SK-N-SH (cell line): ENCODE measurements at regions not wholly inside any gene's neighbourhood (a gene's known extent, or its start where the extent isn't known, plus 50 kb on each side); places are given as distances from the start of the nearest gene placed in this dataset.

Experiments
- CTCF ChIA-PET: fragments of 300-600, 350-600 bp; formaldehyde crosslinking; extraction: SDS; loops from one replicate; lab custom pipeline; 2021; lab: Yijun Ruan, JAX
- POLR2A ChIA-PET: fragments of 350-600 bp; sonication (Branson Sonifier 250); formaldehyde crosslinking; extraction: SDS; loops from one replicate; lab custom pipeline; 2020; ENCODE audit warnings: antibody characterized with exemption, inconsistent platforms; lab: Yijun Ruan, JAX
- DNase-seq: peaks from one replicate; pipeline ENCODE4 v3.0.0; 2012
- H2AFZ ChIP-seq: fragments of 200-600 bp; sonication (generic); 2 replicates; pipeline ENCODE4 v1.8.1; 2016; ENCODE audit warnings: antibody characterized with exemption, mild to moderate bottlenecking, low read depth
- H3F3A ChIP-seq: fragments of 200-600 bp; sonication (generic); replicated peaks from 2 replicates; pipeline ENCODE3; 2016; ENCODE audit warnings: antibody characterized with exemption, mild to moderate bottlenecking; ENCODE audit not compliant: insufficient read depth
- H3K27ac ChIP-seq, 2 experiments: fragments of 200-500 bp in 1 of 2; fragments of 200-600 bp in 1 of 2; sonication (Bioruptor generic) in 1 of 2; sonication (generic), shearing (Covaris generic) in 1 of 2; 2 replicates each; pipeline versions ENCODE4 v1.5.1 to v1.6.1; 2014 to 2016; ENCODE audit warnings: low read depth in 2 of 2, inconsistent platforms in 1 of 2, low read length in 1 of 2, mild to moderate bottlenecking in 1 of 2, mixed read lengths in 1 of 2
- H3K27me3 ChIP-seq: fragments of 200-600 bp; sonication (generic), shearing (Covaris generic); 2 replicates; pipeline ENCODE4 v1.6.1; 2016; ENCODE audit warnings: mixed run types; ENCODE audit not compliant: insufficient read depth
- H3K36me3 ChIP-seq, 2 experiments: fragments of 200-500 bp in 1 of 2; fragments of 200-600 bp in 1 of 2; sonication (Bioruptor generic) in 1 of 2; sonication (generic) in 1 of 2; replicated peaks in 1 of 2; 2 replicates each; pipeline versions ENCODE3 to v1.5.1; 2014 to 2016; ENCODE audit warnings: low read length in 1 of 2, mild to moderate bottlenecking in 1 of 2; ENCODE audit not compliant: insufficient read depth in 2 of 2, control insufficient read depth in 1 of 2
- H3K4me1 ChIP-seq, 2 experiments: fragments of 200-500 bp in 1 of 2; fragments of 200-600 bp in 1 of 2; sonication (Bioruptor generic) in 1 of 2; sonication (generic), shearing (Covaris generic) in 1 of 2; 2 replicates each; pipeline versions ENCODE4 v1.5.1 to v1.6.1; 2014 to 2016; ENCODE audit warnings: low read depth in 1 of 2, low read length in 1 of 2, mixed run types in 1 of 2; ENCODE audit not compliant: insufficient read depth in 2 of 2, control insufficient read depth in 1 of 2
- H3K4me2 ChIP-seq: fragments of 200-600 bp; sonication (generic), shearing (Covaris generic); 2 replicates; pipeline ENCODE4 v1.6.1; 2017; ENCODE audit warnings: mixed run types
- H3K4me3 ChIP-seq, 2 experiments: fragments of 200-500 bp in 1 of 2; fragments of 200-600 bp in 1 of 2; sonication (Bioruptor generic) in 1 of 2; sonication (generic), shearing (Covaris generic) in 1 of 2; 2 replicates each; pipeline versions ENCODE4 v1.5.1 to v1.8.1; 2014 to 2016; ENCODE audit warnings: low read depth in 2 of 2, inconsistent platforms in 1 of 2, low read length in 1 of 2, mild to moderate bottlenecking in 1 of 2, mixed read lengths in 1 of 2, moderate library complexity in 1 of 2
- H3K79me2 ChIP-seq: fragments of 200-600 bp; sonication (generic); 2 replicates; pipeline ENCODE4 v1.8.1; 2017; ENCODE audit warnings: mild to moderate bottlenecking; ENCODE audit not compliant: insufficient read depth
- H3K9ac ChIP-seq: fragments of 200-600 bp; sonication (generic); 2 replicates; pipeline ENCODE4 v1.6.1; 2017; ENCODE audit warnings: mixed run types
- H3K9me2 ChIP-seq: fragments of 200-600 bp; sonication (generic); 2 replicates; pipeline ENCODE4 v1.6.1; 2017; ENCODE audit warnings: mixed run types
- H3K9me3 ChIP-seq: fragments of 200-600 bp; sonication (generic); 2 replicates; pipeline ENCODE4 v1.6.1; 2017; ENCODE audit warnings: mixed run types, mild to moderate bottlenecking, moderate library complexity
- H4K20me1 ChIP-seq: fragments of 200-600 bp; sonication (generic); 2 replicates; pipeline ENCODE4 v1.6.1; 2017; ENCODE audit warnings: mild to moderate bottlenecking, mixed run types; ENCODE audit not compliant: insufficient read depth
- EP300 ChIP-seq, 2 experiments: IDR thresholded peaks; 2 replicates each; pipeline versions ENCODE4 v1.4.0 to v1.6.1; 2012; ENCODE audit warnings: borderline replicate concordance in 1 of 2, low read depth in 1 of 2, low read length in 1 of 2
- EZH2phosphoT487 ChIP-seq: fragments of 200-600 bp; sonication (generic); IDR thresholded peaks from 2 replicates; pipeline ENCODE4 v1.6.1; 2017; ENCODE audit warnings: low read depth, mixed run types, mild to moderate bottlenecking, antibody characterized with exemption, moderate library complexity, borderline replicate concordance
- FOSL2 ChIP-seq: IDR thresholded peaks from 2 replicates; pipeline ENCODE4 v1.4.0; 2012; ENCODE audit warnings: low read depth, mild to moderate bottlenecking, moderate library complexity, borderline replicate concordance
- GABPA ChIP-seq: IDR thresholded peaks from 2 replicates; pipeline ENCODE4 v1.4.0; 2012; ENCODE audit warnings: low read depth, mild to moderate bottlenecking
- PBX3 ChIP-seq: IDR thresholded peaks from 2 replicates; pipeline ENCODE4; 2012
- POLR2AphosphoS5 ChIP-seq: IDR thresholded peaks from 2 replicates; pipeline ENCODE4 v1.6.1; 2012; ENCODE audit warnings: low read depth, low read length
- RFX5 ChIP-seq: IDR thresholded peaks from 2 replicates; pipeline ENCODE4 v1.6.1; 2012; ENCODE audit warnings: mild to moderate bottlenecking, improper control_type of control experiment, low read length
- SIN3A ChIP-seq: IDR thresholded peaks from 2 replicates; pipeline ENCODE4 v1.6.1; 2012; ENCODE audit warnings: low read depth, mild to moderate bottlenecking, low read length, moderate library complexity, borderline replicate concordance
- TAF1 ChIP-seq: IDR thresholded peaks from 2 replicates; pipeline ENCODE4 v1.6.1; 2012; ENCODE audit warnings: low read depth, mild to moderate bottlenecking, low read length, moderate library complexity, borderline replicate concordance
- TCF12 ChIP-seq: IDR thresholded peaks from 2 replicates; pipeline ENCODE4 v1.4.0; 2012
- USF1 ChIP-seq: IDR thresholded peaks from 2 replicates; pipeline ENCODE4 v1.4.0; 2012; ENCODE audit warnings: low read depth, borderline replicate concordance
- YY1 ChIP-seq: IDR thresholded peaks from 2 replicates; pipeline ENCODE4 v1.4.0; 2012; ENCODE audit warnings: low read depth, mild to moderate bottlenecking
- WGBS: methylation state at CpG from one replicate; pipeline ENCODE4 v1.1.6; 2017; ENCODE audit warnings: low lambda C conversion rate; 5-methylcytosine and 5-hydroxymethylcytosine counted together
- TF ChIP-seq, protein P1 (sequence below): fragments of 150-350 bp; IDR thresholded peaks from 2 replicates; pipeline ENCODE4 v1.6.1; 2016; ENCODE audit warnings: mild to moderate bottlenecking, low read depth, low read length

GRCh38 chr1:191151321-191151807, 673.7 kb upstream of the BRINP3 start:
- H3K9me3 ChIP-seq = no peaks in the 10 kb centered on the region
- no peak overlapping the region for H3K27ac ChIP-seq
- no peak overlapping the region for H3K9ac ChIP-seq
- H2AFZ ChIP-seq = no peak overlapping the region
- DNase-seq = no peak
- H3K4me3 ChIP-seq = no peak overlapping the region
- no peaks in the 10 kb centered on the region for H3K4me1 ChIP-seq
- no peaks in the 10 kb centered on the region for H3K27me3 ChIP-seq
- no peak overlapping the region for H3K4me2 ChIP-seq
- H4K20me1 ChIP-seq = no peaks in the 10 kb centered on the region
- H3K9me2 ChIP-seq = no peaks in the 10 kb centered on the region
- TF ChIP-seq TAF1 = no peak
- TF ChIP-seq POLR2AphosphoS5 = no peak
- no peak for TF ChIP-seq SIN3A
- no peak for TF ChIP-seq PBX3
- TF ChIP-seq, protein P1, sequence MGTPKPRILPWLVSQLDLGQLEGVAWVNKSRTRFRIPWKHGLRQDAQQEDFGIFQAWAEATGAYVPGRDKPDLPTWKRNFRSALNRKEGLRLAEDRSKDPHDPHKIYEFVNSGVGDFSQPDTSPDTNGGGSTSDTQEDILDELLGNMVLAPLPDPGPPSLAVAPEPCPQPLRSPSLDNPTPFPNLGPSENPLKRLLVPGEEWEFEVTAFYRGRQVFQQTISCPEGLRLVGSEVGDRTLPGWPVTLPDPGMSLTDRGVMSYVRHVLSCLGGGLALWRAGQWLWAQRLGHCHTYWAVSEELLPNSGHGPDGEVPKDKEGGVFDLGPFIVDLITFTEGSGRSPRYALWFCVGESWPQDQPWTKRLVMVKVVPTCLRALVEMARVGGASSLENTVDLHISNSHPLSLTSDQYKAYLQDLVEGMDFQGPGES = no peak
- no peak for TF ChIP-seq TCF12
- no peak for TF ChIP-seq YY1
- CTCF ChIA-PET = no interaction called here
- no peaks in the 10 kb centered on the region for H3K36me3 ChIP-seq
- WGBS = 72% methylated on average over 5 of the region's 39 CpGs
- POLR2A ChIA-PET = no interaction called here
- no peaks in the 10 kb centered on the region for H3F3A ChIP-seq
- H3K79me2 ChIP-seq = no peaks in the 10 kb centered on the region

- ChIA-PET CTCF (no interaction called here), POLR2A (no interaction called here)
- no peaks in the 10 kb centered on the region for H3K27me3 ChIP-seq
- H3K9ac ChIP-seq = no peak overlapping the region
- DNase-seq = no peak
- H3K9me3 ChIP-seq = no peaks in the 10 kb centered on the region
- no peak overlapping the region for H3K27ac ChIP-seq
- H3K9me2 ChIP-seq = no peaks in the 10 kb centered on the region
- no peaks in the 10 kb centered on the region for H3K79me2 ChIP-seq
- no peak overlapping the region for H3K4me2 ChIP-seq
- no peaks in the 10 kb centered on the region for H3K4me1 ChIP-seq
- no peaks in the 10 kb centered on the region for H3F3A ChIP-seq
- no peak overlapping the region for H3K4me3 ChIP-seq
- WGBS = 22% methylated on average over 4 of the region's 4 CpGs
- no peaks in the 10 kb centered on the region for H3K36me3 ChIP-seq
- no peak overlapping the region for H2AFZ ChIP-seq
- TF ChIP-seq YY1 (no peak), EZH2phosphoT487 (no peak), RFX5 (no peak), SIN3A (no peak)
- TF ChIP-seq, all 33 proteins: peak for 0
- H4K20me1 ChIP-seq = no peaks in the 10 kb centered on the region
Measured at GRCh38 chr1:191152776-191153175, 675.1 kb upstream of the BRINP3 start.

DNA sequence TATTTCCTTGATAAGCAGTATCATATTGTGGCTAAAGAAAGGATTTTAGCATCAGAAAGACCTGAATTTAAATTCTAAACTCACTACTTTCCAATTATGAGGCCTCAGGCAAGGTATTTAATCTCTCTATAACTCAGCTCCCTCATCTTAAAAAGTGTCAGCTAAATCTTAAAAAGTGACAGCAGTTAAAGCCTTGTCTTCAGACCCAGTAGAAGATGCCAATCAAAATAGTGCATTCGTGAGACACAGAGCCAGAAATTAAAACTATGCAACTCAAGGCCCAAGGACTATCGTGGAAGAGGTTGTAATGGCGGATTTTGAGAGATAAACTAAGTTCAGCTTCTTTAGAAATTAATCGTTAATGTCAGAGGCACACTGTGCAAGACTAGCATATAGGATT, 677.5 kb upstream of the BRINP3 start:
- Histone ChIP-seq H3K4me2 (no peak overlapping the region), H3K4me3 (no peak overlapping the region), H3K9me3 (no peaks in the 10 kb centered on the region), H2AFZ (no peak overlapping the region), H3K27me3 (no peaks in the 10 kb centered on the region), H4K20me1 (no peaks in the 10 kb centered on the region), H3K79me2 (no peaks in the 10 kb centered on the region), H3K36me3 (no peaks in the 10 kb centered on the region), H3F3A (no peaks in the 10 kb centered on the region), H3K9ac (no peak overlapping the region), H3K27ac (no peak overlapping the region), H3K9me2 (no peaks in the 10 kb centered on the region), H3K4me1 (no peaks in the 10 kb centered on the region)
- ChIA-PET POLR2A (no interaction called here), CTCF (no interaction called here)
- TF ChIP-seq FOSL2 = no peak
- TF ChIP-seq EP300 (IDR thresholded peaks at IDR 0.05; ENCODE audit: borderline replicate concordance in 1 of 2, low read depth in 1 of 2, low read length in 1 of 2) = no peak
- TF ChIP-seq USF1 = no peak
- no peak for TF ChIP-seq SIN3A
- no peak for TF ChIP-seq TCF12
- no peak for TF ChIP-seq GABPA
- no peak for DNase-seq
- 27% methylated on average over 4 of the region's 4 CpGs for WGBS
